Sigmoid colon (tissue), 6 donors: ENCODE measurements at regions not wholly inside any gene's neighbourhood (a gene's known extent, or its start where the extent isn't known, plus 50 kb on each side); places are given as distances from the start of the nearest gene placed in this dataset.

Experiments used
- DNase-seq: peaks from one replicate; pipeline ENCODE4 v3.0.0-alpha.2; 2019
- H3K27ac ChIP-seq, 4 donors: fragments of 200-600 bp; sonication (generic); one replicate each; pipeline ENCODE4 v1.5.1; 2016 to 2019; ENCODE audit warnings: mild to moderate bottlenecking in 1 of 4
- H3K27me3 ChIP-seq, 3 donors: fragments of 200-600 bp; sonication (generic); one replicate each; pipeline ENCODE4 v1.5.1; 2019; ENCODE audit warnings: mild to moderate bottlenecking in 1 of 3
- H3K36me3 ChIP-seq, 4 donors: fragments of 200-600 bp; sonication (generic); one replicate each; pipeline ENCODE4 v1.5.1; 2016 to 2019
- H3K4me1 ChIP-seq, 4 donors: fragments of 200-600 bp; sonication (generic); one replicate each; pipeline ENCODE4 v1.5.1; 2017 to 2019
- H3K4me3 ChIP-seq, 4 donors: fragments of 200-600 bp; sonication (generic); one replicate each; pipeline ENCODE4 v1.5.1; 2017 to 2019; ENCODE audit warnings: mild to moderate bottlenecking in 2 of 4, moderate library complexity in 1 of 4
- H3K9me3 ChIP-seq, 4 donors: fragments of 200-600 bp in 3 of 4; sonication (generic) in 3 of 4; one replicate each; pipeline versions ENCODE4 v1.5.1 to v1.6.1; 2013 to 2019
- CTCF ChIP-seq, 4 experiments: fragments of 450-650 bp in 3 of 4; fragments of 200-600 bp in 1 of 4; IDR thresholded peaks; one replicate each; pipeline ENCODE4 v1.5.1; 2016 to 2019; ENCODE audit warnings: antibody characterized with exemption in 4 of 4, mild to moderate bottlenecking in 3 of 4, moderate library complexity in 2 of 4
- EP300 ChIP-seq, 4 donors: sonication (generic); formaldehyde crosslinking; IDR thresholded peaks; one replicate each; pipeline ENCODE4 v1.6.1; 2017; ENCODE audit warnings: antibody characterized with exemption in 4 of 4
- POLR2A ChIP-seq, 2 donors: fragments of 450-650 bp; IDR thresholded peaks; one replicate each; pipeline ENCODE4 v1.6.1; 2016; ENCODE audit warnings: antibody characterized with exemption in 2 of 2, mild to moderate bottlenecking in 2 of 2, moderate library complexity in 2 of 2
- POLR2AphosphoS5 ChIP-seq, 4 donors: sonication (generic); formaldehyde crosslinking; IDR thresholded peaks; one replicate each; pipeline ENCODE4 v1.6.1; 2017; ENCODE audit warnings: antibody characterized with exemption in 4 of 4
- WGBS, 2 donors: extraction: QIAGEN DNeasy Blood & Tissue Kit; methylation state at CpG; one replicate each; pipeline ENCODE4 v1.1.7; 2013; 5-methylcytosine and 5-hydroxymethylcytosine counted together
- intact Hi-C: fragments of 100-400 bp; cut with DNase I; formaldehyde crosslinking; loops from one replicate; pipeline ENCODE4 v1.15.1; 2023
- donor health status: healthy with polysubstance abuse.
- donor health status: healthy.

DNA sequence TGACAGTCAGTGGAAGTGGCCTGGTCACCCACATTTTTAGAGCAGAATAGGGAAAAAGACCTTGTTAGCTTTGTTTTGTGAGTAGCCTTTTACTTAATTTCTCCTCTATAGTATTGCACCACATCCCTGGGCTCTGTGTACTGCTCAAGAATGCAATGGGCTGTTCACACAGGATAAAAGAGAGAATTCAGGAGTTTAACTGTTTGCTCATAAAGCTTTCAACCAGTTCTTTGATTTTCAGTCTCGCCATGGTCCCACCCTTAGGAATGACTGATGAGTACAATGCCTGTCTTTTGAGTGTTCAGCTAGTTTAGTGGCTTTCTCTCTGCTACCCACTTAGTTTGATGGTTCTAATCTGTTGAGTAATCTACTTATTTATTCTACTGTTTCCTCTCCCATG, 129.7 kb downstream of the PLG start:
- Histone ChIP-seq H3K36me3 (no peaks in the 10 kb centered on the region), H3K27ac (no peak overlapping the region), H3K27me3 (no peaks in the 10 kb centered on the region), H3K9me3 (peaks cover 0 to 4% (median 0%) of the 10 kb centered on the region in 4 donors), H3K4me1 (no peaks in the 10 kb centered on the region), H3K4me3 (no peak overlapping the region)
- WGBS, 2 donors: 16 to 37% methylated on average over 1 of the region's 1 CpG
- intact Hi-C loops: no loop called here
- TF ChIP-seq CTCF (IDR thresholded peaks at IDR 0.05) (no peak), POLR2A (IDR thresholded peaks at IDR 0.05) (no peak)
- DNase-seq: no peak

- Histone ChIP-seq H3K4me3 (no peak overlapping the region), H3K9me3 (no peaks in the 10 kb centered on the region), H3K27me3 (no peaks in the 10 kb centered on the region), H3K4me1 (no peaks in the 10 kb centered on the region), H3K27ac (no peak overlapping the region), H3K36me3 (no peaks in the 10 kb centered on the region)
- TF ChIP-seq CTCF (IDR thresholded peaks at IDR 0.05): no peak
- no peak for TF ChIP-seq EP300 (IDR thresholded peaks at IDR 0.05)
- no peak for TF ChIP-seq POLR2AphosphoS5 (IDR thresholded peaks at IDR 0.05)
- no peak for TF ChIP-seq POLR2A (IDR thresholded peaks at IDR 0.05)
- DNase-seq: no peak
- intact Hi-C loops: no loop called here
- WGBS, 2 donors: 73 to 82% methylated on average over 2 of the region's 2 CpGs
Measured at GRCh38 chr6:160832422-160832821, 130.4 kb downstream of the PLG start.

DNA sequence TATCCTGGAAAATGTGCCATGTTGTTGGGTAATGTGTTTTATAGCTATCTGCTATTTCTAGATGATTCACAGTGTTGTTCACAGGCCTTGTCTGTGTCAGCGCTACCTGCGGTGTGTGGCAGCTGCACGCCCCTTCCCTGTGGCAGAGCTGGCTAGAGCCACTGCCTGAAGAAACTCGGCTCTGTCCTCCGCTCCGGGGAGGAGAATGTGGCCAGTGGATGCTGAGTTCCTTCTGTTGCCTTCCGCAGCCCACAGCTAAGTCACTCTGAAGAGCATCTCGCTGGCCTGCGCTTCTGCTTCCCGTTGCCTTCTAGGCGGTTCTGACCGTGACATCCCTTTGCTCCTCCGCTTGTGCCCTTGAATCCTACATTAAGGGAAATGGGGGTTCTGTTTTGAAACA, 135.1 kb downstream of the PLG start:
- no peak for TF ChIP-seq EP300 (IDR thresholded peaks at IDR 0.05)
- TF ChIP-seq POLR2AphosphoS5 (IDR thresholded peaks at IDR 0.05): no peak
- no peak for TF ChIP-seq CTCF (IDR thresholded peaks at IDR 0.05)
- TF ChIP-seq POLR2A (IDR thresholded peaks at IDR 0.05): no peak
- H3K36me3 ChIP-seq: no peaks in the 10 kb centered on the region
- WGBS, 2 donors: 88 to 92% methylated on average over 13 of the region's 13 CpGs
- no peaks in the 10 kb centered on the region for H3K27me3 ChIP-seq
- no peaks in the 10 kb centered on the region for H3K4me1 ChIP-seq
- no peak overlapping the region for H3K27ac ChIP-seq
- H3K4me3 ChIP-seq: no peak overlapping the region
- H3K9me3 ChIP-seq: no peaks in the 10 kb centered on the region
- no peak for DNase-seq
- intact Hi-C loops: no loop called here

DNA sequence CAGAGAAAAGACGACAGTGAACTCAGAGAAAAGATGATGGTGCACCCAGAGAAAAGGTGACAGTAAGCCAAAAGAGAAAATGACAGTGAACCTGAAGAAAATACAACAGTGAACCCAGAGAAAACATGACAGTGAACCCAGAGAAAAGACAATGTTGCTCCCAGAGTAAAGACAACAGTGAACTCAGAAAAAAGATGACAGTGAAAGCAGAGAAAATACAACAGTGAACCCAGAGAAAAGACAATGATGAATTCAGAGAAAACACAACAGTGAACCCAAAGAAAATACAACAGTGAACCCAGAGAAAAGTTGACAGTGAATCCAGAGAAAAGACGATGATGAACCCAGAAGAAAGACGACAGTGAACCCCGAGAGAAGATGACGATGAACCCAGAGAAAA, 140.5 kb upstream of the MAP3K4 start:
- Histone ChIP-seq H3K4me1 (no peaks in the 10 kb centered on the region), H3K36me3 (no peaks in the 10 kb centered on the region), H3K27me3 (no peaks in the 10 kb centered on the region), H3K4me3 (no peak overlapping the region), H3K27ac (no peak overlapping the region), H3K9me3 (peaks cover 0 to 12% (median 0%) of the 10 kb centered on the region in 4 donors)
- intact Hi-C loops: no loop called here
- no peak for DNase-seq
- WGBS, 2 donors: 85 to 91% methylated on average over 5 of the region's 5 CpGs
- no peak for TF ChIP-seq EP300 (IDR thresholded peaks at IDR 0.05)

- H3K9me3 ChIP-seq: peaks cover 0 to 4% (median 0%) of the 10 kb centered on the region in 4 donors
- TF ChIP-seq POLR2AphosphoS5 (IDR thresholded peaks at IDR 0.05) (no peak), POLR2A (IDR thresholded peaks at IDR 0.05) (no peak), CTCF (IDR thresholded peaks at IDR 0.05) (no peak), EP300 (IDR thresholded peaks at IDR 0.05) (no peak)
- intact Hi-C loops: no loop called here
- 90 to 91% methylated on average over 7 of the region's 7 CpGs for WGBS, 2 donors
- no peak for DNase-seq
- no peaks in the 10 kb centered on the region for H3K36me3 ChIP-seq
- no peak overlapping the region for H3K27ac ChIP-seq
- H3K27me3 ChIP-seq: no peaks in the 10 kb centered on the region
- no peaks in the 10 kb centered on the region for H3K4me1 ChIP-seq
- no peak overlapping the region for H3K4me3 ChIP-seq
Measured at GRCh38 chr6:160853946-160854345, 137.6 kb upstream of the MAP3K4 start.
